Upper lobe of left lung (tissue), 4 donors: ENCODE measurements at regions not wholly inside any gene's neighbourhood (a gene's known extent, or its start where the extent isn't known, plus 50 kb on each side); places are given as distances from the start of the nearest gene placed in this dataset.

Source experiments
- POLR2A ChIP-seq, 4 donors: fragments of 450-650 bp; IDR thresholded peaks; one replicate each; pipeline ENCODE4 v1.5.1; 2016 to 2017; ENCODE audit warnings: antibody characterized with exemption in 4 of 4, mild to moderate bottlenecking in 2 of 4
- POLR2AphosphoS5 ChIP-seq, 2 donors: sonication (generic); formaldehyde crosslinking; IDR thresholded peaks; one replicate each; pipeline ENCODE4 v1.5.1; 2017; ENCODE audit warnings: antibody characterized with exemption in 2 of 2
- TF ChIP-seq, protein P1 (sequence below), 6 experiments: fragments of 450-650 bp in 4 of 6; fragments of 200-600 bp in 2 of 6; sonication (generic) in 2 of 6; IDR thresholded peaks; one replicate each; pipeline ENCODE4 v1.5.1; 2016 to 2019; ENCODE audit warnings: antibody characterized with exemption in 6 of 6

DNA sequence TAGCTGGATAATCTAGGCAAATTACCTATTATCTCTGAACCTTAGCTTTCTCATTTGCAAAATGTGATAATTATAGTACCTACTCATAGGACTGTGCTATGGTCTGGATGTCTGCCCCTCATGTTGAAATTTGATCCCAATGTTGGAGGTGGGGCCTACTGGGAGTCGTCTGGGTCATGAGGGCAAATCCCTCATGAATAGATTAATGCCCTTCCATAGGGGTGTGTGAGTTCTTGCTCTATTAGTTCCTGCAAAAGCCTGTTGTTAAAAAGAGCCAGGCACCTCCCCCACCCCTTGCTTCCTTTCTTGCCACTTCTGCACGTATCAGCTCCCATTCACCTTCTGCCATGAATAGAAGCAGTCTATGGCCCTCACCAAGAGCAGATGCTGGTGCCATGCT lies 73.9 kb downstream of the SERTM2 start:
- TF ChIP-seq, protein P1, sequence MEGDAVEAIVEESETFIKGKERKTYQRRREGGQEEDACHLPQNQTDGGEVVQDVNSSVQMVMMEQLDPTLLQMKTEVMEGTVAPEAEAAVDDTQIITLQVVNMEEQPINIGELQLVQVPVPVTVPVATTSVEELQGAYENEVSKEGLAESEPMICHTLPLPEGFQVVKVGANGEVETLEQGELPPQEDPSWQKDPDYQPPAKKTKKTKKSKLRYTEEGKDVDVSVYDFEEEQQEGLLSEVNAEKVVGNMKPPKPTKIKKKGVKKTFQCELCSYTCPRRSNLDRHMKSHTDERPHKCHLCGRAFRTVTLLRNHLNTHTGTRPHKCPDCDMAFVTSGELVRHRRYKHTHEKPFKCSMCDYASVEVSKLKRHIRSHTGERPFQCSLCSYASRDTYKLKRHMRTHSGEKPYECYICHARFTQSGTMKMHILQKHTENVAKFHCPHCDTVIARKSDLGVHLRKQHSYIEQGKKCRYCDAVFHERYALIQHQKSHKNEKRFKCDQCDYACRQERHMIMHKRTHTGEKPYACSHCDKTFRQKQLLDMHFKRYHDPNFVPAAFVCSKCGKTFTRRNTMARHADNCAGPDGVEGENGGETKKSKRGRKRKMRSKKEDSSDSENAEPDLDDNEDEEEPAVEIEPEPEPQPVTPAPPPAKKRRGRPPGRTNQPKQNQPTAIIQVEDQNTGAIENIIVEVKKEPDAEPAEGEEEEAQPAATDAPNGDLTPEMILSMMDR (IDR thresholded peaks at IDR 0.05), result no peak
- TF ChIP-seq POLR2AphosphoS5 (IDR thresholded peaks at IDR 0.05) (no peak), POLR2A (IDR thresholded peaks at IDR 0.05) (no peak)
